Stimulated activated memory B cell treated with anti-CD40 and anti-IgM and Interleukin-4, amounts not matched to agents 10 μg/mL and 1 μg/mL and 100 μg/mL, for 72 hours (primary cell): ENCODE measurements at regions not wholly inside any gene's neighbourhood (a gene's known extent, or its start where the extent isn't known, plus 50 kb on each side); places are given as distances from the start of the nearest gene placed in this dataset.

ENCODE experiments used
- ATAC-seq: fragments of 150-1000 bp; cut with Tn5 transposase; 2 replicates; pipeline ENCODE4 v1.10.0; 2021
- H3K27ac Mint-ChIP-seq: one replicate; pipeline ENCODE4 v1.8.0; 2022; ENCODE audit warnings: mild to moderate bottlenecking, mixed read lengths
- H3K27me3 Mint-ChIP-seq: one replicate; pipeline ENCODE4 v1.8.0; 2022; ENCODE audit warnings: mixed read lengths
- H3K36me3 Mint-ChIP-seq: one replicate; pipeline ENCODE4 v1.8.0; 2022; ENCODE audit warnings: mixed read lengths
- H3K4me1 Mint-ChIP-seq: one replicate; pipeline ENCODE4 v1.8.0; 2022; ENCODE audit warnings: mixed read lengths
- H3K4me3 Mint-ChIP-seq: one replicate; pipeline ENCODE4 v1.8.0; 2022; ENCODE audit warnings: mild to moderate bottlenecking, moderate library complexity, mixed read lengths
- H3K9me3 Mint-ChIP-seq: one replicate; pipeline ENCODE4 v1.8.0; 2022; ENCODE audit warnings: mixed read lengths

- no peak for ATAC-seq
- Mint-ChIP-seq H3K9me3 (no peaks in the 10 kb centered on the region), H3K4me3 (no peak overlapping the region), H3K27me3 (peaks cover 7% of the 10 kb centered on the region), H3K27ac (no peak overlapping the region), H3K4me1 (no peaks in the 10 kb centered on the region), H3K36me3 (no peaks in the 10 kb centered on the region)
Observed at GRCh38 chr2:239636808-239637207, 236.0 kb upstream of the HDAC4 start.

GRCh38 chr2:239634769-239635168 lies 233.9 kb upstream of the HDAC4 start:
- Mint-ChIP-seq H3K4me1 (no peaks in the 10 kb centered on the region), H3K36me3 (no peaks in the 10 kb centered on the region), H3K4me3 (no peak overlapping the region), H3K27ac (no peak overlapping the region), H3K27me3 (peaks cover 7% of the 10 kb centered on the region), H3K9me3 (no peaks in the 10 kb centered on the region)
- no peak for ATAC-seq

GRCh38 chr2:239630618-239631286 lies 229.9 kb upstream of the HDAC4 start:
- Mint-ChIP-seq H3K27ac (no peak overlapping the region), H3K27me3 (peaks cover 15% of the 10 kb centered on the region)

GRCh38 chr2:239629926-239630617 lies 229.3 kb upstream of the HDAC4 start:
- Mint-ChIP-seq H3K4me1 (no peaks in the 10 kb centered on the region), H3K27me3 (peaks cover 16% of the 10 kb centered on the region), H3K36me3 (no peaks in the 10 kb centered on the region), H3K9me3 (no peaks in the 10 kb centered on the region), H3K4me3 (no peak overlapping the region), H3K27ac (no peak overlapping the region)
- ATAC-seq = no peak

More at GRCh38 chr2:239630618-239631286, 229.9 kb upstream of the HDAC4 start:
- no peaks in the 10 kb centered on the region for H3K9me3 Mint-ChIP-seq
- no peaks in the 10 kb centered on the region for H3K36me3 Mint-ChIP-seq
- H3K4me1 Mint-ChIP-seq = no peaks in the 10 kb centered on the region
- no peak for ATAC-seq
- H3K4me3 Mint-ChIP-seq = no peak overlapping the region

GRCh38 chr2:239626961-239627592 lies 226.3 kb upstream of the HDAC4 start:
- Mint-ChIP-seq H3K4me1 (no peaks in the 10 kb centered on the region), H3K27ac (no peak overlapping the region), H3K9me3 (no peaks in the 10 kb centered on the region), H3K27me3 (peaks cover 35% of the 10 kb centered on the region), H3K4me3 (no peak overlapping the region), H3K36me3 (no peaks in the 10 kb centered on the region)
- no peak for ATAC-seq

- H3K4me3 Mint-ChIP-seq = no peak overlapping the region
- no peaks in the 10 kb centered on the region for H3K4me1 Mint-ChIP-seq
- peak; percentile 38 for ATAC-seq
- no peaks in the 10 kb centered on the region for H3K9me3 Mint-ChIP-seq
- H3K27me3 Mint-ChIP-seq = peaks cover 35% of the 10 kb centered on the region
- no peak overlapping the region for H3K27ac Mint-ChIP-seq
- H3K36me3 Mint-ChIP-seq = no peaks in the 10 kb centered on the region
Observed at GRCh38 chr2:239625971-239626734, 225.3 kb upstream of the HDAC4 start.

- Mint-ChIP-seq H3K36me3 (no peaks in the 10 kb centered on the region), H3K4me3 (no peak overlapping the region), H3K4me1 (no peaks in the 10 kb centered on the region), H3K27me3 (peaks cover 35% of the 10 kb centered on the region), H3K9me3 (no peaks in the 10 kb centered on the region), H3K27ac (no peak overlapping the region)
- no peak for ATAC-seq
Observed at GRCh38 chr2:239625156-239625845, 224.5 kb upstream of the HDAC4 start.

- Mint-ChIP-seq H3K27me3 (peaks cover 19% of the 10 kb centered on the region), H3K4me1 (no peaks in the 10 kb centered on the region), H3K36me3 (no peaks in the 10 kb centered on the region), H3K4me3 (no peak overlapping the region), H3K27ac (no peak overlapping the region), H3K9me3 (peaks cover 13% of the 10 kb centered on the region)
- peak; percentile 58 for ATAC-seq
Observed at GRCh38 chr2:239621611-239622010, 220.8 kb upstream of the HDAC4 start.

- Mint-ChIP-seq H3K27me3 (peaks cover 12% of the 10 kb centered on the region), H3K9me3 (peaks cover 14% of the 10 kb centered on the region), H3K4me3 (no peak overlapping the region), H3K4me1 (no peaks in the 10 kb centered on the region), H3K27ac (no peak overlapping the region), H3K36me3 (no peaks in the 10 kb centered on the region)
- no peak for ATAC-seq
Observed at GRCh38 chr2:239619369-239619768, 218.5 kb upstream of the HDAC4 start.

GRCh38 chr2:239616729-239617128 lies 215.9 kb upstream of the HDAC4 start:
- H3K27ac Mint-ChIP-seq = no peak overlapping the region
- no peak for ATAC-seq
- H3K4me3 Mint-ChIP-seq = no peak overlapping the region
- H3K4me1 Mint-ChIP-seq = no peaks in the 10 kb centered on the region
- H3K36me3 Mint-ChIP-seq = no peaks in the 10 kb centered on the region
- no peaks in the 10 kb centered on the region for H3K27me3 Mint-ChIP-seq
- peaks cover 14% of the 10 kb centered on the region for H3K9me3 Mint-ChIP-seq

GRCh38 chr2:239612133-239612532 lies 211.3 kb upstream of the HDAC4 start:
- no peaks in the 10 kb centered on the region for H3K36me3 Mint-ChIP-seq

GRCh38 chr2:239611222-239611795 lies 210.5 kb upstream of the HDAC4 start:
- H3K27me3 Mint-ChIP-seq = peaks cover 16% of the 10 kb centered on the region
- ATAC-seq = peak; percentile 13
- H3K4me1 Mint-ChIP-seq = no peaks in the 10 kb centered on the region
- H3K36me3 Mint-ChIP-seq = no peaks in the 10 kb centered on the region
- H3K4me3 Mint-ChIP-seq = no peak overlapping the region
- no peaks in the 10 kb centered on the region for H3K9me3 Mint-ChIP-seq
- no peak overlapping the region for H3K27ac Mint-ChIP-seq

More at GRCh38 chr2:239612133-239612532, 211.3 kb upstream of the HDAC4 start:
- ATAC-seq = no peak
- no peak overlapping the region for H3K27ac Mint-ChIP-seq
- no peak overlapping the region for H3K4me3 Mint-ChIP-seq
- H3K4me1 Mint-ChIP-seq = no peaks in the 10 kb centered on the region
- H3K27me3 Mint-ChIP-seq = peaks cover 14% of the 10 kb centered on the region
- peaks cover 2% of the 10 kb centered on the region for H3K9me3 Mint-ChIP-seq

- Mint-ChIP-seq H3K36me3 (no peaks in the 10 kb centered on the region), H3K4me3 (no peak overlapping the region), H3K4me1 (no peaks in the 10 kb centered on the region), H3K9me3 (no peaks in the 10 kb centered on the region), H3K27ac (no peak overlapping the region), H3K27me3 (peaks cover 16% of the 10 kb centered on the region)
- ATAC-seq = peak; percentile 38
Observed at GRCh38 chr2:239610457-239611221, 209.8 kb upstream of the HDAC4 start.
